NOMO-1 treated with dmso at 0.1 percent for 144 hours (cell line): ENCODE measurements at regions not wholly inside any gene's neighbourhood (a gene's known extent, or its start where the extent isn't known, plus 50 kb on each side); places are given as distances from the start of the nearest gene placed in this dataset.
"Not testable (repeated sequence)": the region's sequence is repeated elsewhere in the genome, so short reads cannot be mapped to it uniquely, and the experiment has no call there.

Experiments used
- DNase-seq: peaks from one replicate; lab custom pipeline; 2025; ENCODE audit not compliant: unreplicated experiment; lab: John Stamatoyannopoulos, UW

DNA sequence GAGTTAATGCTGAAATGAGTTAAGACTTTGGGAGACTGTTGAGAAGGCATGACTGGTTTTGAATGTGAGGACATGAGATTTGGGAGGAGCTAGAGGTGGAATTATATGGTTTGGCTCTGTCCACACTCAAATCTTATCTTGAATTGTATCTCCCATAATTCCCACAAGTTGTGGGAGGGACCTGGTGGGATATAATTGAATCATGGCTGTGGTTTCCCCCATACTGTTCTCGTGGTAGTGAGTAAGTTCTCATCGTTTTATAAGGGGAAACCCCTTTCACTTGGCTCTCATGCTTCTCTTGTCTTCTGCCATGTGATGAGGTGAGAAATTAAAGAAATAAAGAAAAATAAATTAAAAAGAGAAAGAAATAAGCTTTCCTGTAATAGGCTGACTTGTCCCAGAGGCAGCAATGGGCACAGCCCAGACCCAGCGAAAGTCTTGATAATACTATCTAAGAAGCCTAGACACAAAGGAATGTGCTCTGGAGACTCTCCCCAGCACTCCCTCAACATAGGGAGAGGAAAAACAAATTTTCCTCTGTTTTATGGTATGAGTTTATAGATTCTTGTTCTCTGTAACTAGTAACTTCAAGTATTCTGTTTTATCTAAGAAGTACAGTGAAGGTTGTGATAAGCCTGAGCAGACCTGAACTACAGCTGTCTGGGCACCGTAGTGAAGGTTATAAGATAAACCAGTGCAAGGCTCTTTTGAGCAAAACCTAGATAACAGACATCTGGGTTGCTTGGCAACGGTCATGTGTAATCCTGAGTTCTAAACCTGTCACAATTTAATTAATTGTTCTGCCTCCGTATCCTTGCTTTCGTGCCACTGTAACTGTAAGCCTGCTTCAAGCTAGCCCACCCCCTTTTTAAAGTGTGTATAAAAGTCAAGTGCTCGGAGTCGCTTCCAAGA is 88.9 kb upstream of the ECI2 start:
- DNase-seq = no peak

DNA sequence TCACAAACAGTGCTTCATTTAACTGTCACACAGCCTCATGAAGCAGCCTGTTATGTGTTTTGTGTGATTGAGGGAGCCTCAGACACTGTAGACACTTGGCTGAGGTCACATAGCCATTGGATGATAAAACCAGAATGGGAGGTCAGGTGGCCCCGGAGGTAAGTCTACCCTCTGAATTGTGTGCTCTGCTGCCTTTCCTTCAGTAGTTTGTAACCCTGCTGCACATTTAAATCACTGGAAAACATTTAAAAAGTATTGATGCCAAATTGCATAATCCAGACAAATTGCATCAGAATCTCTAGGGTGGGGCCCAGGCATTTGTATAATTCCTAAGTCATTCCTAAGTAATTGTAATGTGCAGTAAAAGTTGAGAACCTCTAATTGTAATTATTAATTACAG is 85.2 kb upstream of the ECI2 start:
- DNase-seq = no peak

- DNase-seq = not testable (repeated sequence)
Measured at GRCh38 chr6:4218619-4219317, 83.4 kb upstream of the ECI2 start.

GRCh38 chr6:4212588-4212987 is 77.2 kb upstream of the ECI2 start:
- DNase-seq = no peak

GRCh38 chr6:4210629-4211419 is 75.4 kb upstream of the ECI2 start:
- DNase-seq = peak; percentile 2

GRCh38 chr6:4209196-4209595 is 73.8 kb upstream of the ECI2 start:
- DNase-seq = peak; percentile 54

- no peak for DNase-seq
Measured at GRCh38 chr6:4208158-4208557, 72.8 kb upstream of the ECI2 start.

- DNase-seq = not testable (repeated sequence)
Measured at GRCh38 chr6:4203642-4204417, 68.5 kb upstream of the ECI2 start.

GRCh38 chr6:4192627-4193026 is 57.3 kb upstream of the ECI2 start:
- no peak for DNase-seq

- no peak for DNase-seq
Measured at GRCh38 chr6:4192173-4192572, 56.8 kb upstream of the ECI2 start.

- DNase-seq = no peak
Measured at GRCh38 chr6:4191271-4191721, 55.9 kb upstream of the ECI2 start.

DNA sequence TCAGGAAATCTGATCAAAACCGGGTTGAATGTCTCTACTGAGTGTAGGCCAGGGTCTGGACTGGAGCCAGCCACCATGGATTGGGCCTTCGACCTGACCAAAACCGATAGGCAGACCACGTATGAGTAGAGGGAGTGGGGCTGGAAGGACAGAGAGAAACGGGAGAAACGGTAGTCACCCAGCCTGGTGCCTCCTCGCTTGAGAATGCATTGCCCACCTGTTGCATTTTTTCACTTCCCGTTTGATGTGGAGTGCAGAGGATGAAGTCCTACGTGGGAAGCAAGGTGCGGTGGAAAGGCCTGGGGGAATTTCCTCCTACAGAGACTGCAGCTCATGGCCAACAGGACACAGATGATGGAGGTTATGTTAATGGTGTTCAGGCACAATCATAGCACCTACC is 53.9 kb upstream of the ECI2 start:
- no peak for DNase-seq

- no peak for DNase-seq
Measured at GRCh38 chr6:4188801-4189200, 53.4 kb upstream of the ECI2 start.

DNA sequence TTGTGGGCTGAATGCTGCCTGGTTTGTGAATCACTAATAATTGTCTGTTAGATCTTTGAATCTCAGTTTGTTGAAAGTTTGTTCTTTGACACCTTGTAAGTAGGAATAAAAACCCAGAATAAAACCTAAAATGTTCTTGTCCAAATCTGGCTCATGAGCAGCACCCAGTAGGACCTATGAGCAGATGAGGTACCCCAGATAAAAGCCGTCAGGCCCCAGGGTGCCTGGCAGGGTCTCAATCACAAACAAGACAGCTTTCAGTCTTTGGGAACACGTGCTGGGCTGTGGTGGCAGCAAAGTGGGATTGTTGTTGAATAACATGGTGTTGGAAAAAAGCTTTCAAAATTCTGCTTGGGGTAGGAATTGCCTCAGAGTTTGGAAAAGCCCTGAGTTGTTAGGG is 52.1 kb upstream of the ECI2 start:
- no peak for DNase-seq

DNA sequence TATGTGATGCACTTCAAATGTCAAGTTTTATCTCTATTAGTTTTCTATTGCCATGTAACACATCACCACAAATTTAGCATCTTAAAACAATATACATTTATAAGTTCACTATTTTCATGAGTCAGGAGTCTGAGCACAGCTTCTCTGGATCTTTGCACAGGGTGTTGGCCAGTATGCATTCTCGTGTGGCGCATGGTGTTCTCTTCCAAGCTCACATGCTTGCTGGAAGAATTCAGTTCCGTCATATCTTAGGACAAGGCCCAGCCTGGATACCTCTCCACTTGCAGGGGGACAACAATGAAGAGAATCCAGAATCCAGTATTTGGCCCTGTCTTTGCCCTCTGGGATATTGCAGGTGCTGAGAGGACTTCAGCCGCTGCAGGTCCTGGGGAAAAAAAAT is 51.0 kb upstream of the ECI2 start:
- no peak for DNase-seq

- no peak for DNase-seq
Measured at GRCh38 chr6:4185846-4186245, 50.5 kb upstream of the ECI2 start.

- no peak for DNase-seq
Measured at GRCh38 chr6:4185419-4185818, 50.0 kb upstream of the ECI2 start.
